ENCODE measurements at regions not wholly inside any gene's neighbourhood (a gene's known extent, or its start where the extent isn't known, plus 50 kb on each side); places are given as distances from the start of the nearest gene placed in this dataset.

- in situ Hi-C loops (cut with MboI), result no loop called here
- H4K20me1 ChIP-seq (ENCODE audit: insufficient read depth), result no peaks in the 10 kb centered on the region
- H3K27ac ChIP-seq, result no peak overlapping the region
- H3K79me2 ChIP-seq (ENCODE audit: insufficient read depth), result no peaks in the 10 kb centered on the region
- H3K4me2 ChIP-seq (ENCODE audit: unreplicated experiment), result no peak overlapping the region
- no peaks in the 10 kb centered on the region for H3K9me3 ChIP-seq (ENCODE audit: low read depth)
- no peak overlapping the region for H3K9ac ChIP-seq
- peaks cover 9% of the 10 kb centered on the region; the same call in 1 of the 2 replicates for H3K27me3 ChIP-seq (replicated peaks; ENCODE audit: insufficient read depth)
- no peak overlapping the region for H2AFZ ChIP-seq
- H3F3A ChIP-seq (ENCODE audit: insufficient read depth), result no peaks in the 10 kb centered on the region
- no peak for TF ChIP-seq EZH2 (IDR thresholded peaks at IDR 0.05; ENCODE audit: insufficient read depth, poor library complexity, severe bottlenecking)
- TF ChIP-seq EZH2phosphoT487 (IDR thresholded peaks at IDR 0.05; ENCODE audit: insufficient read depth, low read depth), result no peak
- no peak for DNase-seq
- H3K4me3 ChIP-seq, result no peak overlapping the region
- H3K36me3 ChIP-seq (ENCODE audit: low read depth), result no peaks in the 10 kb centered on the region
- 33 to 37% methylated on average over 11 of the region's 11 CpGs for WGBS, 2 experiments (ENCODE audit: low coverage in 1 of 2, low lambda C conversion rate in 2 of 2, missing lambda C conversion rate in 2 of 2)
- H3K4me1 ChIP-seq (ENCODE audit: insufficient read depth), result no peaks in the 10 kb centered on the region
- no peaks in the 10 kb centered on the region for H3K9me2 ChIP-seq (ENCODE audit: insufficient read depth)
These were observed 134.9 kb upstream of the IQSEC1 start for GRCh38 chr3:13207975-13208705.

DNA sequence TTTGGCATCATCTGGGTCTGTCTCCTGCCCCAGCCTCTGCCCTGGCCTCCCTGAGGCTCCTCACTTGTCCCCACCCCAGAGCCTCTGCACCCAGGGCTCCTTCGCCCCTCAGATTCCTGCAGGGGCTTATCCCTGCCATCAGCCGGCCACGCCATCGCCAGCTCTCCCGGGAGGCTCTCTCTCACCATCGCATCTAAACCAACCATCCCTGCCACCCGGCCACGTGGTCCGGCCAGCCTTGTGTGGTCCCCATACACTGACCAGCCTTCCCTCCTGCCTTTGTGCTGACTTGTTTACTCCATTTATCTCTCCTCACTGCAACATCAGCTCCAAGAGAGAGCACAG is 134.3 kb upstream of the IQSEC1 start:
- H3K9me3 ChIP-seq (ENCODE audit: low read depth), result no peaks in the 10 kb centered on the region
- WGBS, 2 experiments (ENCODE audit: low coverage in 1 of 2, low lambda C conversion rate in 2 of 2, missing lambda C conversion rate in 2 of 2), result 71 to 76% methylated on average over 9 of the region's 9 CpGs
- no peak overlapping the region for H3K9ac ChIP-seq
- H3K4me1 ChIP-seq (ENCODE audit: insufficient read depth), result no peaks in the 10 kb centered on the region
- H3K79me2 ChIP-seq (ENCODE audit: insufficient read depth), result no peaks in the 10 kb centered on the region
- H3K36me3 ChIP-seq (ENCODE audit: low read depth), result no peaks in the 10 kb centered on the region
- H3K27me3 ChIP-seq (replicated peaks; ENCODE audit: insufficient read depth), result peaks cover 14% of the 10 kb centered on the region; the same call in 1 of the 2 replicates
- no peak for TF ChIP-seq EZH2phosphoT487 (IDR thresholded peaks at IDR 0.05; ENCODE audit: insufficient read depth, low read depth)
- no peak for TF ChIP-seq EZH2 (IDR thresholded peaks at IDR 0.05; ENCODE audit: insufficient read depth, poor library complexity, severe bottlenecking)
- in situ Hi-C loops (cut with MboI), result no loop called here
- no peak overlapping the region for H3K27ac ChIP-seq
- H3F3A ChIP-seq (ENCODE audit: insufficient read depth), result no peaks in the 10 kb centered on the region
- H2AFZ ChIP-seq, result no peak overlapping the region
- H3K4me2 ChIP-seq (ENCODE audit: unreplicated experiment), result no peak overlapping the region
- no peak overlapping the region for H3K4me3 ChIP-seq
- DNase-seq, result no peak
- no peaks in the 10 kb centered on the region for H4K20me1 ChIP-seq (ENCODE audit: insufficient read depth)
- no peaks in the 10 kb centered on the region for H3K9me2 ChIP-seq (ENCODE audit: insufficient read depth)

DNA sequence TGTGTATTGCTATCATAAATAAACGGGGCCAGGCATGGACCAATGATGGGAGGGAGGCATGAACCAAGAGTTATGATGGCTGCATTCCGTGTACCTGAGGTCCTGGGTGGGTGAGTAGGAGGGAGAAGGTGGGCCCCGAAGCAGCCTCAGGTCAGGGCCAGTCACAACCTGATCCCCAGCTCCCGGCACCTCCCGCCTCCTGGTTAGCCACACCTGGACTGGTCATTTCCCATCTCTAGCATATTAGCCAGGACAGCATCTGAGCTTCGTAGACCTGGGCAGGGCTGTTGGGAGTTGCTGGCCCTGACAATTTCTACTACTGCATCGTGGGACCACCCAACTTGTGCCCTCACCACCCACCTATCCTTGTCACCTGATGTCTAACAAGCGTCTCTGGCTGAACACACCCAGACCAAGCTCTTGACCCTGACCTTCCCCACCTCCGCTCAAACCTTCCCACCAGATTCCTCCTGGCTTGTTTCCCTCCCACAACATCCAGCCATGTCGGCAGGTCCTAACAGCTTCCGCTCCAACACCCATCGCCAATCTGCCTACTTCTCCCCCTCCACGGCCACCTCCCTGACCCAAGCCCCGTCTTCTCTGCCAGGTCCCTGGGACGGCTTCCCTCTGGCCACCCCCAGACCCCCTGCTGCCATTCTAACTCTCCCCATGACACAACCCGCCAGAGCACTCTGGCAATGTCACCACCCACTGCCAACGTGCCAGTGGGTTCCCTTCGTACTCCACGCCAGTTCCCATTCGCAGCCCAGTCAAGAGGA is 133.8 kb upstream of the IQSEC1 start:
- TF ChIP-seq EZH2 (IDR thresholded peaks at IDR 0.05; ENCODE audit: insufficient read depth, poor library complexity, severe bottlenecking) (no peak), EZH2phosphoT487 (IDR thresholded peaks at IDR 0.05; ENCODE audit: insufficient read depth, low read depth) (no peak)
- Histone ChIP-seq H3K4me2 (ENCODE audit: unreplicated experiment) (no peak overlapping the region), H3K4me1 (ENCODE audit: insufficient read depth) (no peaks in the 10 kb centered on the region), H3F3A (ENCODE audit: insufficient read depth) (no peaks in the 10 kb centered on the region), H3K27me3 (replicated peaks; ENCODE audit: insufficient read depth) (peaks cover 14% of the 10 kb centered on the region; the same call in 1 of the 2 replicates), H4K20me1 (ENCODE audit: insufficient read depth) (no peaks in the 10 kb centered on the region), H3K27ac (no peak overlapping the region), H3K9me2 (ENCODE audit: insufficient read depth) (no peaks in the 10 kb centered on the region), H2AFZ (no peak overlapping the region), H3K9me3 (ENCODE audit: low read depth) (no peaks in the 10 kb centered on the region), H3K4me3 (no peak overlapping the region), H3K36me3 (ENCODE audit: low read depth) (no peaks in the 10 kb centered on the region), H3K9ac (no peak overlapping the region), H3K79me2 (ENCODE audit: insufficient read depth) (no peaks in the 10 kb centered on the region)
- WGBS, 2 experiments (ENCODE audit: low coverage in 1 of 2, low lambda C conversion rate in 2 of 2, missing lambda C conversion rate in 2 of 2), result 42 to 43% methylated on average over 18 to 20 of the region's 20 CpGs
- in situ Hi-C loops (cut with MboI), result no loop called here
- no peak for DNase-seq

GRCh38 chr3:13205567-13206143 is 132.4 kb upstream of the IQSEC1 start:
- in situ Hi-C loops (cut with MboI), result no loop called here
- H4K20me1 ChIP-seq (ENCODE audit: insufficient read depth), result no peaks in the 10 kb centered on the region
- no peaks in the 10 kb centered on the region for H3K79me2 ChIP-seq (ENCODE audit: insufficient read depth)
- no peak for DNase-seq
- H2AFZ ChIP-seq, result no peak overlapping the region
- H3K9me2 ChIP-seq (ENCODE audit: insufficient read depth), result no peaks in the 10 kb centered on the region
- no peaks in the 10 kb centered on the region for H3K4me1 ChIP-seq (ENCODE audit: insufficient read depth)
- TF ChIP-seq EZH2 (IDR thresholded peaks at IDR 0.05; ENCODE audit: insufficient read depth, poor library complexity, severe bottlenecking) (no peak), EZH2phosphoT487 (IDR thresholded peaks at IDR 0.05; ENCODE audit: insufficient read depth, low read depth) (no peak)
- H3K4me3 ChIP-seq, result no peak overlapping the region
- no peaks in the 10 kb centered on the region for H3F3A ChIP-seq (ENCODE audit: insufficient read depth)
- WGBS, 2 experiments (ENCODE audit: low coverage in 1 of 2, low lambda C conversion rate in 2 of 2, missing lambda C conversion rate in 2 of 2), result 25 to 31% methylated on average over 2 to 3 of the region's 3 CpGs
- peaks cover 20% of the 10 kb centered on the region for H3K27me3 ChIP-seq (replicated peaks; ENCODE audit: insufficient read depth)
- no peak overlapping the region for H3K9ac ChIP-seq
- no peak overlapping the region for H3K4me2 ChIP-seq (ENCODE audit: unreplicated experiment)
- no peaks in the 10 kb centered on the region for H3K9me3 ChIP-seq (ENCODE audit: low read depth)
- no peak overlapping the region for H3K27ac ChIP-seq
- H3K36me3 ChIP-seq (ENCODE audit: low read depth), result no peaks in the 10 kb centered on the region
